HEK293 (cell line): ENCODE measurements at regions not wholly inside any gene's neighbourhood (a gene's known extent, or its start where the extent isn't known, plus 50 kb on each side); places are given as distances from the start of the nearest gene placed in this dataset.

ENCODE experiments used
- CTCF ChIP-seq: fragments of 450-650 bp; formaldehyde crosslinking; IDR thresholded peaks from 2 replicates; pipeline ENCODE4 v1.5.1; 2016; ENCODE audit warnings: missing biosample characterization, missing genetic modification characterization
- IKZF3 ChIP-seq: fragments of 450-650 bp; IDR thresholded peaks from 2 replicates; pipeline ENCODE4 v1.5.0; 2018; ENCODE audit warnings: missing biosample characterization, mild to moderate bottlenecking, missing genetic modification characterization, moderate library complexity
- ZNF138 ChIP-seq: fragments of 450-650 bp; formaldehyde crosslinking; IDR thresholded peaks from 2 replicates; pipeline ENCODE4 v1.5.1; 2016; ENCODE audit warnings: missing biosample characterization, missing genetic modification characterization, borderline replicate concordance
- ZNF155 ChIP-seq: fragments of 450-650 bp; formaldehyde crosslinking; IDR thresholded peaks from 2 replicates; pipeline ENCODE4 v1.5.1; 2016; ENCODE audit warnings: missing biosample characterization, missing genetic modification characterization
- ZNF416 ChIP-seq: fragments of 450-650 bp; formaldehyde crosslinking; IDR thresholded peaks from 2 replicates; pipeline ENCODE4 v1.5.1; 2016; ENCODE audit warnings: missing biosample characterization, missing genetic modification characterization
- ZNF626 ChIP-seq: fragments of 450-650 bp; sonication (Bioruptor Pico); formaldehyde crosslinking; IDR thresholded peaks from 2 replicates; pipeline ENCODE4 v1.5.1; 2018; ENCODE audit warnings: missing biosample characterization, missing genetic modification characterization, inconsistent platforms
- ZNF654 ChIP-seq: fragments of 450-650 bp; formaldehyde crosslinking; IDR thresholded peaks from 2 replicates; pipeline ENCODE4 v1.5.1; 2016; ENCODE audit warnings: low read depth, missing biosample characterization, missing genetic modification characterization
- ZSCAN30 ChIP-seq: fragments of 450-650 bp; IDR thresholded peaks from 2 replicates; pipeline ENCODE4 v1.5.1; 2018; ENCODE audit warnings: missing biosample characterization, mild to moderate bottlenecking, missing genetic modification characterization, moderate library complexity
- TF ChIP-seq, protein P1 (sequence below): fragments of 450-650 bp; formaldehyde crosslinking; IDR thresholded peaks from 2 replicates; pipeline ENCODE4 v1.5.1; 2016; ENCODE audit warnings: missing biosample characterization, missing genetic modification characterization
- TF ChIP-seq, protein P2 (sequence below): fragments of 450-650 bp; formaldehyde crosslinking; IDR thresholded peaks from 2 replicates; pipeline ENCODE4 v1.5.1; 2016; ENCODE audit warnings: missing biosample characterization, missing genetic modification characterization, low read depth

DNA sequence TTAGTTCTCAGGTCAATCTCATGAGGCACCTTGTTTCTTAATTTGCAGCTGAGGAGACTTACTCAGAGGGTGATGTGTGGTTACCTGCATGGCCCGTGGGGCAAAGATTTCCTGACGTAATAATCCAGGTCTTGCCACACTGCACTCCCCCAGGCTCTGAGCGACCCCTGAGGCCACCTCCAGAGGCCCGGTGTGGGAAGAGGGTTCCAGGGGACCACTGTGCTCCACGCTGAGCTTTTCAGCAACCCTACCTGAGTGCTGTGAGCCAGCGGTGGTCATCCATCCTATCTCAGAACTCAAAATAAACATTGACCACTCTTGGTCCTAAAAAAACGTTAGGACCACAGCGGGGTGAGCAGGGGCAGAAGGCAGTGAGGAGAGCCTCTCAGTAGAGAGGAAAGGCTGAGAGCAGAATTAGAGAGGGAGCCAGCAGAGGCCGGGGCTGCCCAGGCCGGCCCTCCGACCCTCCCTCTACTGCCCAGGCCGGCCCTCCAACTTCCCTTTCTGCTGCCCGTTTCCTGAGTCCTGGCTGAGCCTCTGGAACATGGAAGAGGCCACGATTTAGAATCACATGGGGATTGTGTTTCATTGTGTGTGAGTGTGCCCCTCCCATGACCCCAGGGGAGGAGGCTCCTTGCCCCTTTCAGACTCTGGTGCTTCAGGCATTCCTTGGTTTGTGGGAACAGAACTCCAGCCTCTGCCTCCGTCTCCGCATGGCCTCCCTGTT, 188.2 kb upstream of the DIO3 start:
- no peak for TF ChIP-seq CTCF
- TF ChIP-seq, protein P1, sequence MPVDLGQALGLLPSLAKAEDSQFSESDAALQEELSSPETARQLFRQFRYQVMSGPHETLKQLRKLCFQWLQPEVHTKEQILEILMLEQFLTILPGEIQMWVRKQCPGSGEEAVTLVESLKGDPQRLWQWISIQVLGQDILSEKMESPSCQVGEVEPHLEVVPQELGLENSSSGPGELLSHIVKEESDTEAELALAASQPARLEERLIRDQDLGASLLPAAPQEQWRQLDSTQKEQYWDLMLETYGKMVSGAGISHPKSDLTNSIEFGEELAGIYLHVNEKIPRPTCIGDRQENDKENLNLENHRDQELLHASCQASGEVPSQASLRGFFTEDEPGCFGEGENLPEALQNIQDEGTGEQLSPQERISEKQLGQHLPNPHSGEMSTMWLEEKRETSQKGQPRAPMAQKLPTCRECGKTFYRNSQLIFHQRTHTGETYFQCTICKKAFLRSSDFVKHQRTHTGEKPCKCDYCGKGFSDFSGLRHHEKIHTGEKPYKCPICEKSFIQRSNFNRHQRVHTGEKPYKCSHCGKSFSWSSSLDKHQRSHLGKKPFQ (tag by site-specific recombination) = no peak
- TF ChIP-seq ZNF654 (tag by site-specific recombination) = no peak
- TF ChIP-seq, protein P2, sequence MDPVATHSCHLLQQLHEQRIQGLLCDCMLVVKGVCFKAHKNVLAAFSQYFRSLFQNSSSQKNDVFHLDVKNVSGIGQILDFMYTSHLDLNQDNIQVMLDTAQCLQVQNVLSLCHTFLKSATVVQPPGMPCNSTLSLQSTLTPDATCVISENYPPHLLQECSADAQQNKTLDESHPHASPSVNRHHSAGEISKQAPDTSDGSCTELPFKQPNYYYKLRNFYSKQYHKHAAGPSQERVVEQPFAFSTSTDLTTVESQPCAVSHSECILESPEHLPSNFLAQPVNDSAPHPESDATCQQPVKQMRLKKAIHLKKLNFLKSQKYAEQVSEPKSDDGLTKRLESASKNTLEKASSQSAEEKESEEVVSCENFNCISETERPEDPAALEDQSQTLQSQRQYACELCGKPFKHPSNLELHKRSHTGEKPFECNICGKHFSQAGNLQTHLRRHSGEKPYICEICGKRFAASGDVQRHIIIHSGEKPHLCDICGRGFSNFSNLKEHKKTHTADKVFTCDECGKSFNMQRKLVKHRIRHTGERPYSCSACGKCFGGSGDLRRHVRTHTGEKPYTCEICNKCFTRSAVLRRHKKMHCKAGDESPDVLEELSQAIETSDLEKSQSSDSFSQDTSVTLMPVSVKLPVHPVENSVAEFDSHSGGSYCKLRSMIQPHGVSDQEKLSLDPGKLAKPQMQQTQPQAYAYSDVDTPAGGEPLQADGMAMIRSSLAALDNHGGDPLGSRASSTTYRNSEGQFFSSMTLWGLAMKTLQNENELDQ (tag by site-specific recombination) = no peak
- TF ChIP-seq IKZF3 = no peak
- no peak for TF ChIP-seq ZNF138
- no peak for TF ChIP-seq ZNF155 (tag by site-specific recombination)
- TF ChIP-seq ZNF416 (tag by site-specific recombination) = no peak
- TF ChIP-seq ZSCAN30 (tag by site-specific recombination) = no peak
- TF ChIP-seq ZNF626 = no peak
